IMR-90 (cell line): ENCODE measurements at regions not wholly inside any gene's neighbourhood (a gene's known extent, or its start where the extent isn't known, plus 50 kb on each side); places are given as distances from the start of the nearest gene placed in this dataset.

ENCODE experiments used
- ATAC-seq: fragments of 200-7000 bp; cut with Tn5 transposase; 2 replicates; pipeline ENCODE4 v1.9.1; 2020; ENCODE audit warnings: low read depth, mild to moderate bottlenecking, moderate library complexity
- BruUV-seq: library from RNA; stranded (reverse); fragments of 400-500 nt; replicated peaks from 2 replicates; lab custom pipeline; 2021; lab: Mats Ljungman, UMichigan
- CTCF ChIA-PET: fragments of 300-600 bp; formaldehyde crosslinking; extraction: SDS; loops from one replicate; lab custom pipeline; 2021; ENCODE audit warnings: antibody characterized with exemption; lab: Yijun Ruan, JAX
- POLR2A ChIA-PET: fragments of 300-600 bp; sonication (Branson Sonifier 250); formaldehyde crosslinking; loops from one replicate; lab custom pipeline; 2022; ENCODE audit warnings: antibody characterized with exemption; ENCODE audit not compliant: unreplicated experiment; lab: Charles Lee
- DNase-seq: peaks from one replicate; pipeline ENCODE4 v3.0.0; 2013
- H2AFZ ChIP-seq: replicated peaks from 2 replicates; pipeline ENCODE3; 2013; ENCODE audit warnings: low read length, mild to moderate bottlenecking; ENCODE audit not compliant: poor library complexity
- H2AK5ac ChIP-seq: 2 replicates; pipeline ENCODE4 v1.6.1; 2013; ENCODE audit warnings: low read depth, low read length, inconsistent platforms
- H2AK9ac ChIP-seq: replicated peaks from 2 replicates; pipeline ENCODE3; 2013; ENCODE audit warnings: mild to moderate bottlenecking, low read depth, low read length, moderate library complexity; ENCODE audit not compliant: poor library complexity
- H2BK120ac ChIP-seq: 2 replicates; pipeline ENCODE4 v1.6.1; 2013; ENCODE audit warnings: low read depth, low read length, inconsistent platforms
- H2BK15ac ChIP-seq: 3 replicates; pipeline ENCODE4 v1.6.1; 2013; ENCODE audit warnings: low read depth, low read length, inconsistent platforms
- H2BK20ac ChIP-seq: 2 replicates; pipeline ENCODE4 v1.6.1; 2013; ENCODE audit warnings: low read depth, mild to moderate bottlenecking, inconsistent platforms, low read length, moderate library complexity
- H2BK5ac ChIP-seq: 2 replicates; pipeline ENCODE4 v1.6.1; 2013; ENCODE audit warnings: mild to moderate bottlenecking, low read depth, low read length, inconsistent platforms; ENCODE audit not compliant: poor library complexity, severe bottlenecking
- H3K14ac ChIP-seq: replicated peaks from 2 replicates; pipeline ENCODE4 v1.6.1; 2013; ENCODE audit warnings: low read depth, low read length, inconsistent platforms
- H3K18ac ChIP-seq: 2 replicates; pipeline ENCODE4 v1.6.1; 2013; ENCODE audit warnings: low read depth, low read length, control low read depth
- H3K23ac ChIP-seq: 2 replicates; pipeline ENCODE4 v1.6.1; 2013; ENCODE audit warnings: low read depth, low read length, inconsistent platforms
- H3K27ac ChIP-seq: 2 replicates; pipeline ENCODE4 v1.5.1; 2013; ENCODE audit warnings: mild to moderate bottlenecking, control low read depth, low read length; ENCODE audit not compliant: insufficient read depth
- H3K27me3 ChIP-seq: 2 replicates; pipeline ENCODE4 v1.6.1; 2013; ENCODE audit warnings: low read length; ENCODE audit not compliant: control insufficient read depth, insufficient read depth
- H3K36me3 ChIP-seq: 2 replicates; pipeline ENCODE4 v1.6.1; 2013; ENCODE audit warnings: low read length, mixed read lengths; ENCODE audit not compliant: control insufficient read depth, insufficient read depth
- H3K4ac ChIP-seq: 2 replicates; pipeline ENCODE4 v1.6.1; 2013; ENCODE audit warnings: low read depth, low read length, inconsistent platforms
- H3K4me1 ChIP-seq: 2 replicates; pipeline ENCODE4 v1.6.1; 2013; ENCODE audit warnings: low read length, mixed read lengths; ENCODE audit not compliant: control insufficient read depth, insufficient read depth
- H3K4me2 ChIP-seq: 2 replicates; pipeline ENCODE4 v1.6.1; 2013; ENCODE audit warnings: low read depth, mild to moderate bottlenecking, control low read depth, low read length, moderate library complexity
- H3K4me3 ChIP-seq: 2 replicates; pipeline ENCODE4 v1.5.1; 2013; ENCODE audit warnings: low read depth, mild to moderate bottlenecking, control low read depth, low read length, moderate library complexity; ENCODE audit not compliant: insufficient read depth
- H3K56ac ChIP-seq: 2 replicates; pipeline ENCODE4 v1.6.1; 2013; ENCODE audit warnings: low read length, inconsistent platforms; ENCODE audit not compliant: insufficient read depth; ENCODE audit errors: extremely low read depth
- H3K79me1 ChIP-seq, 2 experiments: 2 replicates each; pipeline ENCODE4 v1.6.1; 2013; ENCODE audit warnings: low read length in 2 of 2, inconsistent platforms in 1 of 2, low read depth in 1 of 2
- H3K9ac ChIP-seq: 2 replicates; pipeline ENCODE4 v1.6.1; 2013; ENCODE audit warnings: low read depth, low read length, control low read depth
- H3K9me1 ChIP-seq: 2 replicates; pipeline ENCODE4 v1.6.1; 2013; ENCODE audit warnings: low read length, inconsistent platforms; ENCODE audit not compliant: insufficient read depth
- H3K9me3 ChIP-seq: 2 replicates; pipeline ENCODE4 v1.6.1; 2013; ENCODE audit warnings: low read length; ENCODE audit not compliant: control insufficient read depth, insufficient read depth
- H4K20me1 ChIP-seq: 2 replicates; pipeline ENCODE4 v1.6.1; 2013; ENCODE audit warnings: low read length, inconsistent platforms; ENCODE audit not compliant: insufficient read depth
- H4K5ac ChIP-seq: 2 replicates; pipeline ENCODE4 v1.6.1; 2013; ENCODE audit warnings: mild to moderate bottlenecking, low read depth, low read length, control low read depth
- H4K8ac ChIP-seq, 2 experiments: 2 replicates each; pipeline ENCODE4 v1.6.1; 2013; ENCODE audit warnings: low read depth in 2 of 2, low read length in 2 of 2, control low read depth in 1 of 2, inconsistent platforms in 1 of 2
- H4K91ac ChIP-seq: 2 replicates; pipeline ENCODE4 v1.6.1; 2013; ENCODE audit warnings: low read depth, low read length, inconsistent platforms; ENCODE audit not compliant: insufficient read depth
- MAFK ChIP-seq: IDR thresholded peaks from 2 replicates; pipeline ENCODE4 v1.6.1; 2012; ENCODE audit warnings: low read depth, low read length, improper control_type of control experiment
- MAZ ChIP-seq: IDR thresholded peaks from 2 replicates; pipeline ENCODE4 v1.6.1; 2012; ENCODE audit warnings: low read depth, mild to moderate bottlenecking, low read length, improper control_type of control experiment, moderate library complexity, borderline replicate concordance
- WGBS, 2 experiments: methylation state at CpG; one replicate each; pipeline versions ENCODE4 v1.1.5 to v1.1.7; 2013; ENCODE audit warnings: missing lambda C conversion rate in 2 of 2; ENCODE audit not compliant: insufficient read length in 1 of 2; ENCODE audit errors: extremely low coverage in 2 of 2; 5-methylcytosine and 5-hydroxymethylcytosine counted together
- dilution Hi-C: fragments of 300-500 bp; cut with HindIII; formaldehyde crosslinking; loops from one replicate; pipeline ENCODE4 v1.14.3; 2018; ENCODE audit warnings: low sequenced_read_pairs; ENCODE audit not compliant: unreplicated experiment
- in situ Hi-C: fragments of 300-500 bp; cut with MboI; formaldehyde crosslinking; loops from 3 replicates; pipeline ENCODE4 v1.14.3; 2019; ENCODE audit warnings: low sequenced_read_pairs, inconsistent platforms, mixed read lengths
- intact Hi-C: fragments of 100-400 bp; cut with micrococcal nuclease; formaldehyde crosslinking; loops from 2 replicates; pipeline ENCODE4 v1.10.0; 2022
- TF ChIP-seq, protein P1 (sequence below): fragments of 150-350 bp; IDR thresholded peaks from 2 replicates; pipeline ENCODE4 v1.6.1; 2016; ENCODE audit warnings: low read depth, mild to moderate bottlenecking, low read length, moderate library complexity, borderline replicate concordance

DNA sequence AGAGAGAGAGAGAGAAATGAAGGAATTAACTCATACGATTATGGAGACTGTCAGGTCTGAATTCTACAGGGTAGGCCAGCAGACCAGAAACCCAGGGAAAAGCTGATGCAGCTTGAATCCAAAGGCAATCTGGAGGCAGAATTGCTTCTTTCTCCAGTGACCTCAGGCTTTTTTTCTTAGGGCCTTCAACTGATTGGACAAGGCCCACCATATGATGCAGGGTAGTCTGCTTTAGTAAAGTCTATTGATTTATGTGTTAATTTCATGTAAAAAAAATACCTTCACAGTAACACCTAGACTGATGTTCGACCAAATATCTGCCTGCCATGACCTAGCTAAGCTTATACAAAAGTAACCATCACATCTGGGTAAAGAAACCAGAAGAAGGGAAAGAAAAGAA lies 71.1 kb downstream of the MZT1 start:
- Histone ChIP-seq H2BK15ac (no peak overlapping the region), H4K8ac (no peak overlapping the region), H2BK20ac (no peak overlapping the region), H3K27ac (no peak overlapping the region), H3K4ac (no peak overlapping the region), H3K36me3 (no peaks in the 10 kb centered on the region), H3K9me3 (no peaks in the 10 kb centered on the region), H3K4me2 (no peak overlapping the region), H3K4me3 (no peak overlapping the region), H3K9me1 (no peaks in the 10 kb centered on the region), H2AFZ (no peak overlapping the region), H3K79me1 (no peaks in the 10 kb centered on the region), H2BK120ac (no peak overlapping the region), H3K56ac (no peak overlapping the region), H4K20me1 (no peaks in the 10 kb centered on the region), H3K23ac (no peak overlapping the region), H2AK9ac (no peak overlapping the region), H4K5ac (no peak overlapping the region), H3K9ac (no peak overlapping the region), H2AK5ac (no peak overlapping the region), H4K91ac (no peak overlapping the region), H3K4me1 (no peaks in the 10 kb centered on the region), H3K27me3 (no peaks in the 10 kb centered on the region), H3K18ac (no peak overlapping the region), H2BK5ac (no peak overlapping the region), H3K14ac (no peak overlapping the region)
- no CpG with 5 or more reads among the region's 2 CpGs for WGBS, 2 experiments
- dilution Hi-C loops (no loop called here), in situ Hi-C loops (no loop called here), intact Hi-C loops (no loop called here)
- CTCF ChIA-PET = no interaction called here
- ATAC-seq = no peak
- POLR2A ChIA-PET = no interaction called here
- no peak for DNase-seq
- TF ChIP-seq, protein P1, sequence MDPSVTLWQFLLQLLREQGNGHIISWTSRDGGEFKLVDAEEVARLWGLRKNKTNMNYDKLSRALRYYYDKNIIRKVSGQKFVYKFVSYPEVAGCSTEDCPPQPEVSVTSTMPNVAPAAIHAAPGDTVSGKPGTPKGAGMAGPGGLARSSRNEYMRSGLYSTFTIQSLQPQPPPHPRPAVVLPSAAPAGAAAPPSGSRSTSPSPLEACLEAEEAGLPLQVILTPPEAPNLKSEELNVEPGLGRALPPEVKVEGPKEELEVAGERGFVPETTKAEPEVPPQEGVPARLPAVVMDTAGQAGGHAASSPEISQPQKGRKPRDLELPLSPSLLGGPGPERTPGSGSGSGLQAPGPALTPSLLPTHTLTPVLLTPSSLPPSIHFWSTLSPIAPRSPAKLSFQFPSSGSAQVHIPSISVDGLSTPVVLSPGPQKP = no peak
- TF ChIP-seq MAZ (no peak), MAFK (no peak)
- no TSS peak for BruUV-seq
